ENCODE measurements at regions not wholly inside any gene's neighbourhood (a gene's known extent, or its start where the extent isn't known, plus 50 kb on each side); places are given as distances from the start of the nearest gene placed in this dataset.
"Not testable (repeated sequence)": the region's sequence is repeated elsewhere in the genome, so short reads cannot be mapped to it uniquely, and the experiment has no call there.

GRCh38 chr12:67457136-67457535 is 188.0 kb downstream of the CAND1 start:
- no peak for DNase-seq (ENCODE audit: low read depth)

DNA sequence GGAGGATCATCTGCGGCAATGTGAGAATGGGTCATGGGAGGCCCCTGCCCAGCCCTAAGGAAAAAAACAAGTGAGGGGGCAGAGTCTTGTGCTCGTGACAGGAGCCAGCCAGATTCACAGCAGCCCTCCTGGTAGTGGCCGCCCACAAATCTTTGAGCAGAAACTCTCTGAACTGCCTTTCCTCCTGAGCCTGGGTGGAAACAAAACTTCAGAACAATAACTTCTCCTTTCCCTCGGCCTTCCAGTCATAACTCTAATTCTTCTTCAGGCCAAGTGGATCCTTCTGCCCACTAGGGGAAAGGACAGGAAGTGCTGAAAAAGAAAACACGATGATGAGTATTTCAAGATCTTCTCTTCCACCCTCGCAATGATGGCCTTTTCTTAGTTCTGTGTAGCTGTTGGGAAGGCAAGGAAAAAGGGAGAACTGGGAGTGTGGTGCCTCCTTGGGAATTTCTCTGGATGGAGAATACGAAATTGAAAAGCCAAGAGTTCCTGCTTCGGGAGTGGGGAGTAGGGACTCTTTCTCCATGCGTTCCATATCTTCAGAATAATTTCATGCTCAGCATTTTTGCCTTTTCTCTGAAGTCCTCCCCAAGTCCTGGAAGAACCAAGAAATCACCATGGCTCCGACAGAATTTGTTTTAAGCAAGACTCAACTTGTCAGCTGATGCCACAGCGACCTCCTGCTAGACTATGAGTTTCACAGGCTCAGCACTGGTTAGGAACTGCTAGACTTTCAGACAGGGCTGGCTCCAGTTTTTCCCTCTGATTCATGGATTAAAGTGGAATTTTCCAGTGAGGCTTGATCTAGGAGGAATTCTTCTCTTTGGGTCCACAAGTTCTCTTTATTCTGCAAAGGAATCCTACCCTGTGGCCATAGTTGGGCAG is 188.9 kb downstream of the CAND1 start:
- DNase-seq (ENCODE audit: low read depth) = no peak

DNA sequence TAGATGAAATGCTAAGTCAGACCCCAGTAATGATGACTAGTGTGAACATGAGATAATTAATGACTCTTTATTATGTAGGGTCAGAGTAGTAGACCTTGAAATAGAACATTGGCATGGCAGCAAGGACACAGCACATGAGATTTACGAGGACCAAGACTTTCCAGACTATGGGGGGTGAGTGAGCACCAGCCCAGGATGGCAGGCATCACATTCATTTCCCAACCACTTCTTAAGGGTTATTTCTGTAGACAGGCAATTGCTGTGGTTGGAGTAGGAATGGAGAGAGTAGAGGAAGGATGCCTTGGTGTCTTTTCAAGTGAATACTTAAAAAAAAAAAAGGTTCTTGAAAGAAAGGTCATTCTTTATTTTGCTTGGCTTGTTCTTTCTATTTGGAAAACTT is 189.4 kb upstream of the DYRK2 start:
- DNase-seq (ENCODE audit: low read depth) = no peak

DNA sequence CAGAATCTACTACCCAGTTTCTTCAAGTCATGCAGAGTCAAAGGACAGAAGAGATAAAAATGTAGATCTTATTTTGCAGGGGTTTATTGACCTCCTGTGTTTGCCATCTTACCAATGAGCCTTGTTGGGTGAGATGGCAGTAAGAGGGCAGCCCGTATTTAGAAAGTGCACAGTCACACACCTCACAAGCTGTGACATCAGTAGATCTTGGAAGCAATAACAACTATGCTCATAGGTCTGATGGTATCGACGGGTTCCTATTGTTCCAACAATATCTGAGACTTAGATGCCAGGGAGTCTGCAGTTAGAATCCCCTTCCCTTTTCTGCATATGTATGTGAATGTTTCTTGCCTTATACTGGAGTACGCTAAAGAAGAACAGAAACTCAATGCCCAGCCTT is 189.0 kb upstream of the DYRK2 start:
- DNase-seq (ENCODE audit: low read depth) = no peak

GRCh38 chr12:67460388-67460787 is 188.2 kb upstream of the DYRK2 start:
- no peak for DNase-seq (ENCODE audit: low read depth)

DNA sequence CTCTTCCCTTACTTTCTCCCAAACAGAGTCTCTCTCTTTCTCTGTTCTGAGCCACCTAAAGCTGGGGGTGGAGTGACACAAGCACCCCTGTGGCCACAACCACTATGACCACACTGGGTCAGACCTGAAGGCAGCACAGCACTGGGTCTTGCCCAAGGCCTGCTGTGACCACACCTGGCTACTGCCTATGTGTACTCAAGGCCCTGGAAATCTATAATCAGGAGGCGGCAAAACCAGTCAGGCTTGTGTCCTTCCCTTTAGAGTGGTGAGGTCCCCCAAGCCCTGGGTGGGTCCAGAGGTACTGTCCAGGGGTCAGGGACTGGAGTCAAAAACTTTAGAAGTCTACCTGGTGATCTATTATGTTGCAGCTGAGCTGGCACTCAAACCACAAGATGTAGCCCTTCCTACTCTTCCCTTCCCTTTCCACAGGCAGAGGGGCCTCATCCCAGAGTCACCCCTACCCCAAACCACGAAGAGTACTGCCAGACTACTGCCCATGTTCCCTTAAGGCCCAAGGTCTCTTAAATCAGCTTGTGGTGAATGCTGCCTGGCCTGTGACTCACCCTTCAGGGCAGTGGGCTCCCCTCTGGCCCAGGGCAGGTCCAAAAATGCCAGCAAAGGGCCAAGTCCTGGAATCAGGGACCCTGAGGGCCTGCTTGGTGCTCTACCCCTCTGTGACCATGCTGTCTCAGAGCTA is 179.8 kb upstream of the DYRK2 start:
- DNase-seq (ENCODE audit: low read depth) = no peak

DNA sequence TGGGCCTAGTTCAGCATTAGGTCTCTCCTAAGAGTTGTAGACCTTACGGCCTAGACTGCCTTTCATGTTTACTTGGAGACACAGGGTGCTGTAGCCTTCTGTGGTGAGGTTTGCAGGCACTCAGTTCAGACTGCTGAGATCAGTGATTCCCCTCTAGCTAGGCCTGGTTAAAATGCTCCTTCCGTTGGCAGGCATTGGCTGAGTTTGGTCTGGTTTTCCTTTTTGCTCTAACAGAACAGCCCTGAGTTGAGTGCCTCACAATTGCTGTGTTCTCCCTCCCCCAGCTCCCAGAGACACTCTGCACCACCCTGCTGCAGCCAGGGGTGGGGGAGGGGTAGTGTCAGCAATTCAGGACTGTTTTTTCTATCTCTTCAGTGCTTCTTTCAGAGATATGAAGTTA is 178.9 kb upstream of the DYRK2 start:
- DNase-seq (ENCODE audit: low read depth) = no peak

- DNase-seq (ENCODE audit: low read depth) = no peak
Measured at GRCh38 chr12:67471810-67472209, 176.7 kb upstream of the DYRK2 start.

DNA sequence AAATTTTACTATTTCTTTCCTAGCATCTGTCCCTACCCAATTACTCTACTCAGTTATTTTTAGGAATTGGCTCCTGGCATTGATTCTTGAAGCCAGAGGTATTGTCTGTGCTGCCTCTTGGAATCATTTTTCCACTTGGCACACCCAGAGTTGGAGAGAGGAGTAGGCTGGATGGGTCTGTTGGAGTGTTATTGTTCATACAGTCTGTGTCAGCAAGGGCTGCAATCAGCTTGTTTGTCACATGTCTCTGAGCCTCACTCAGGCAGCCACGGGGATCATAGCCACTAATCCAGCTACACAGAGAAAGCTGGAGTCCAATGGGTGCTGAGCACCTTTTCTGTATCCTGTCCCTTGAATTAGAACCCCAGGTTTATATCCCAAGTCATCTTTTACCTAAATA is 176.0 kb upstream of the DYRK2 start:
- no peak for DNase-seq (ENCODE audit: low read depth)

- no peak for DNase-seq (ENCODE audit: low read depth)
Measured at GRCh38 chr12:67474934-67475620, 173.5 kb upstream of the DYRK2 start.

DNA sequence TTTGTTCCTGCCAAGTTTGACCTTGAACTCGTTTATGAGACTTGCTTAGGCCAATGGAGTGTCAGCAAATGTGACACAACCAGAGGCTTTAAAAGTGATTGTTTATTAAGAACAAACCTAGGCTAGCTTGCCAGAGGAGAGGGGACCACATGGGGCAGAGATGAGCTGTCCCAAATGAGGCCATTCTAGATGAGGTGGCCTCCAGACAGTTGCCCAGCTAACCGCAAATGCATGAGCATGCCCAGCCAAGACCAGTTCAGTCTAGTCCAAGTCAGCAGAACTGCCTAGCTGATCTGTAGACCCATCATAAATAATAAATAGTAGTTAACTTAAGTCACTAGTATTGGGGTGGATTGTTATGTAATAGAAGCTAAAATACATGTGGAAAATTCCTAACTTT is 172.8 kb upstream of the DYRK2 start:
- no peak for DNase-seq (ENCODE audit: low read depth)

GRCh38 chr12:67477681-67478265 is 170.8 kb upstream of the DYRK2 start:
- no peak for DNase-seq (ENCODE audit: low read depth)

- no peak for DNase-seq (ENCODE audit: low read depth)
Measured at GRCh38 chr12:67482751-67483661, 165.5 kb upstream of the DYRK2 start.

DNA sequence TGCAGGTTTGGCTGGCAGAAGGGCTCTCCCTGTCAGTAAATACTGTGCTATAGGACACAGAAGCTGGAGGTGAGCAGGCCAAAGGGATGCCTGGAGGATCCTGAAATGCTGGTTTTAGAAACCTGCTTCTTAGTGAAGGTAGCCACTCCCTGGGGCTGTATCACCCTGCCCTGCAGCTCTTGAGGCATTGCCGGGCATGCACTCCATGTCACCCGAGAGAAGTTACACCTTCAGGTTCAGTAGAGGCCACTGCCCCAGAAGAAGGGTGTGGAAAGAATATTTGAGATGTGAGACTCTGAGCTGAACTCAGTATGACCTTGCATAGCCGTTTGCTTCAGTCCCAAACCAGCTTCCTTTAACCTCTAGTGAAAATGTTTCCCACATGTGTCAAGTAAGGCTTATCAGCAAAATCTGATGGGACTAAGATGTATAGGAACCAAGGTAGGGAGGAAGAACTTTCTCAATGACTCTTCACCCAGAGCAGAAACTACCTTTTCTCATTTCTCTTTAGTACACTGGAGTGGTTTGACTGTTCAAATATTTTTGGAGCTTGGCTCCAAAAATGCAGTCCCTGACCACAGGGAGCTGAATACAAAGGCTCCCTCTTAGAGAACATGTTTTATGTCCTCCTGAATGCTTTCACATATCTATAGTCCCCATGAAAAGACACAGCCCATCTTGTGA is 164.5 kb upstream of the DYRK2 start:
- no peak for DNase-seq (ENCODE audit: low read depth)

- DNase-seq (ENCODE audit: low read depth) = no peak
Measured at GRCh38 chr12:67484791-67485480, 163.6 kb upstream of the DYRK2 start.

- no peak for DNase-seq (ENCODE audit: low read depth)
Measured at GRCh38 chr12:67486671-67487070, 161.9 kb upstream of the DYRK2 start.

GRCh38 chr12:67488349-67488748 is 160.2 kb upstream of the DYRK2 start:
- DNase-seq (ENCODE audit: low read depth) = not testable (repeated sequence)

DNA sequence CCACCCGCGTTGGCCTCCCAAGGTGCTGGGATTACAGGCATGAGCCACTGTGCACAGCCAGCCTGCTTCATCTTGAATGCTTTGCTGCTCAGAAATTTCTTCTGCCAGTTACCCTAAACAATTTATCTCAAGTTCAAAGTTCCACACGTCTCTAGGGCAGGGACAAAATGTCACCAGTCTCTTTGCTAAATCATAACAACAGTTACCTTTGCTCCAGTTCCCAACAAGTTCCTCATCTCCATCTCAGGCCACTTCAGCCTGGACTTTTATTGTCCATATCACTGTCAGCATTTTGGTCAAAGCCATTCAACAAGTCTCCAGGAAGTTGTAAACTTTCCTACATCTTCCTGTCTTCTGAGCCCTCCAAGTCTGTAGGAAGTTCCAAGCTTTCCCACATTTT is 159.5 kb upstream of the DYRK2 start:
- DNase-seq (ENCODE audit: low read depth) = no peak

GRCh38 chr12:67496581-67496980 is 152.0 kb upstream of the DYRK2 start:
- no peak for DNase-seq (ENCODE audit: low read depth)

- DNase-seq (ENCODE audit: low read depth) = no peak
Measured at GRCh38 chr12:67498991-67499390, 149.6 kb upstream of the DYRK2 start.
